ENCODE measurements at regions not wholly inside any gene's neighbourhood (a gene's known extent, or its start where the extent isn't known, plus 50 kb on each side); places are given as distances from the start of the nearest gene placed in this dataset.

DNA sequence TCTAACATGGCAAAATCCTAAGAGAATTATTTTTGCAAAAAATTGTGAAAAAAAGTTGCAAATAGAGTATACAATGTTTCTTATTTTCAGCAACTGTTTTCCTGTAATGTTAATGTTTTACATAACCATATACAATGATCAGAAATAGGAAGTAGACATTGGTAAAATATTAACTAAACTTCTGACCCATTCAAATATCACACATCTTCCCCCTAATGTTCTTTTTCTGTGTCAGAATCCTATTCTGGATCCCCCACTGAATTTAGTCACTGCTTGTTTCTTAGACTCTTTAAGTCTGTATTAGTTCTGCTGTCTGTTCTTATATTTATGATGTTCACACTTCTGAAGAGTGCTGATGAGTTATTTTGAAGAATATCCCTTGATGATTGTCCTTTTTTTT lies 62.0 kb downstream of the HFE start:
- Histone ChIP-seq H3K79me2 (ENCODE audit: low read length) (no peaks in the 10 kb centered on the region), H3K27ac (ENCODE audit: low read length) (peak overlapping the region; percentile 32), H3K4me3 (ENCODE audit: low read length) (no peak overlapping the region), H4K20me1 (ENCODE audit: insufficient read depth, low read length) (no peaks in the 10 kb centered on the region), H3K4me2 (ENCODE audit: low read length) (peak overlapping the region; percentile 5; the same call in 1 of the 2 replicates), H3K27me3 (ENCODE audit: low read depth, low read length) (no peaks in the 10 kb centered on the region), H3K4me1 (ENCODE audit: low read length) (peaks cover 4% of the 10 kb centered on the region), H2AFZ (ENCODE audit: low read depth, low read length) (no peak overlapping the region), H3K9me3 (ENCODE audit: insufficient read depth, low read length) (no peaks in the 10 kb centered on the region), H3K36me3 (replicated peaks; ENCODE audit: low read depth, low read length) (no peaks in the 10 kb centered on the region), H3K9ac (ENCODE audit: low read length) (no peak overlapping the region)
- no peak for TF ChIP-seq CTCF (IDR thresholded peaks at IDR 0.05; ENCODE audit: low read depth, low read length)
- TF ChIP-seq EZH2phosphoT487 (IDR thresholded peaks at IDR 0.05; ENCODE audit: low read depth) = no peak

- Histone ChIP-seq H3K27ac (ENCODE audit: low read length) (no peak overlapping the region), H3K4me1 (ENCODE audit: low read length) (peaks cover 12% of the 10 kb centered on the region), H4K20me1 (ENCODE audit: insufficient read depth, low read length) (no peaks in the 10 kb centered on the region), H3K4me3 (ENCODE audit: low read length) (no peak overlapping the region), H3K79me2 (ENCODE audit: low read length) (no peaks in the 10 kb centered on the region), H3K36me3 (replicated peaks; ENCODE audit: low read depth, low read length) (no peaks in the 10 kb centered on the region), H3K9me3 (ENCODE audit: insufficient read depth, low read length) (no peaks in the 10 kb centered on the region), H3K27me3 (ENCODE audit: low read depth, low read length) (no peaks in the 10 kb centered on the region), H3K4me2 (ENCODE audit: low read length) (no peak overlapping the region), H3K9ac (ENCODE audit: low read length) (no peak overlapping the region), H2AFZ (ENCODE audit: low read depth, low read length) (no peak overlapping the region)
- TF ChIP-seq CTCF (IDR thresholded peaks at IDR 0.05; ENCODE audit: low read depth, low read length) = no peak
- TF ChIP-seq EZH2phosphoT487 (IDR thresholded peaks at IDR 0.05; ENCODE audit: low read depth) = no peak
These were observed 65.2 kb downstream of the HFE start for GRCh38 chr6:26152226-26153101.

DNA sequence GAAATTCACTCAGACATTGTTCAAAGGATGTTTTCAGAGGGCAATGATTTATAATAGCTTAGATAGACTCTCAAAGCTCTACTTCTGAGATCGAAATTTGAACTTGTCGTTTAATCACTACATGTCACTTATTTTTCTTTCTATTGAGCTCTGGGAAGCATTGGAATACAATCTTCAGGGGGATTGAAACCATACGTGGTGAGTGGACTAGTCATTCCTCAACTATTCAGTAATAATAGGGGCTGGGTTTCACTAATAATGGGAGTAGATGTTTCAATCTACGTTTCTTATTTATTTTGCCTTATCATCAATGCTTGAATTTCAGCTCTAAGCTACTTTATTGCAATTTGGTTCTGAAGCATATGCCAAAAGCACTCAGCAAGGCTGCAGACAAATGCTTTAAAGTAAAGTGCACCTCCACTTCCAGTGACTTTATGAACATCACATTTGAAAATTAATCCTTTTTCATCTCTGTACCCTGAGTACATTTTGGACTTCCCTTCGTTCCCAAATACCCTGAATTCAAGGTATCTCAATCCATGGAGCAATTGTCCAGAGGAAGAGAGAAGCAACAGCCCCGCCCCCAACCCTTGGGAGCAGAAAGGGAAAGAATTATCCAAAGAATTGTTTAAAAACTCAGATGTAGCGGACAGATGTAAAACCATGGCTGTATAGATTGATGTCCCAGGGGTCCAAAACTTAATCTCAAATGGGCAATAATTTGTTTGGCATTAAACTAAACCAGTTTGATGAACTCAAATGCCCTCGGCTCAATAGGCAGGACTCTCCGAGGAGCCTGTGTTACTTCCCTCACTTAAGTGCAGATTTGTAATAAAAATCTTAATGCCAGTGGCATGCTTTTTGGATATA lies 68.1 kb downstream of the HFE start:
- Histone ChIP-seq H3K4me2 (ENCODE audit: low read length) (peak overlapping the region; percentile 65), H3K36me3 (replicated peaks; ENCODE audit: low read depth, low read length) (no peaks in the 10 kb centered on the region), H3K4me3 (ENCODE audit: low read length) (peak overlapping the region; percentile 78), H3K9ac (ENCODE audit: low read length) (peak overlapping the region; percentile 95), H3K27me3 (ENCODE audit: low read depth, low read length) (no peaks in the 10 kb centered on the region), H3K9me3 (ENCODE audit: insufficient read depth, low read length) (no peaks in the 10 kb centered on the region), H2AFZ (ENCODE audit: low read depth, low read length) (peak overlapping the region; percentile 78), H3K79me2 (ENCODE audit: low read length) (peaks cover 4% of the 10 kb centered on the region; the same call in 1 of the 2 replicates), H4K20me1 (ENCODE audit: insufficient read depth, low read length) (no peaks in the 10 kb centered on the region), H3K27ac (ENCODE audit: low read length) (peak overlapping the region; percentile 99), H3K4me1 (ENCODE audit: low read length) (peaks cover 18% of the 10 kb centered on the region)
- no peak for TF ChIP-seq EZH2phosphoT487 (IDR thresholded peaks at IDR 0.05; ENCODE audit: low read depth)
- TF ChIP-seq CTCF (IDR thresholded peaks at IDR 0.05; ENCODE audit: low read depth, low read length) = no peak
